Glutamatergic neuron (in vitro differentiated cells): ENCODE measurements at regions not wholly inside any gene's neighbourhood (a gene's known extent, or its start where the extent isn't known, plus 50 kb on each side); places are given as distances from the start of the nearest gene placed in this dataset.

Experiments
- DNase-seq: peaks from one replicate; pipeline ENCODE4 v3.0.0; 2022
- H3K27ac Mint-ChIP-seq: one replicate; pipeline ENCODE4 v1.8.0; 2020; ENCODE audit warnings: mild to moderate bottlenecking, mixed read lengths, inconsistent platforms; ENCODE audit not compliant: unreplicated experiment
- H3K27me3 Mint-ChIP-seq: one replicate; pipeline ENCODE4 v1.8.0; 2020; ENCODE audit warnings: mild to moderate bottlenecking, moderate library complexity, mixed read lengths, inconsistent platforms; ENCODE audit not compliant: unreplicated experiment
- H3K36me3 Mint-ChIP-seq: one replicate; pipeline ENCODE4 v1.8.0; 2020; ENCODE audit warnings: mild to moderate bottlenecking, mixed read lengths, inconsistent platforms; ENCODE audit not compliant: unreplicated experiment
- H3K4me1 Mint-ChIP-seq: one replicate; pipeline ENCODE4 v1.8.0; 2020; ENCODE audit warnings: mild to moderate bottlenecking, low read depth, mixed read lengths, inconsistent platforms; ENCODE audit not compliant: unreplicated experiment
- H3K4me3 Mint-ChIP-seq: one replicate; pipeline ENCODE4 v1.8.0; 2020; ENCODE audit warnings: mild to moderate bottlenecking, mixed read lengths, inconsistent platforms; ENCODE audit not compliant: unreplicated experiment
- H3K9me3 Mint-ChIP-seq: one replicate; pipeline ENCODE4 v1.8.0; 2020; ENCODE audit warnings: mild to moderate bottlenecking, moderate library complexity, mixed read lengths, inconsistent platforms; ENCODE audit not compliant: unreplicated experiment
- CTCF ChIP-seq: fragments of 200-600 bp; sonication (generic); IDR thresholded peaks from one replicate; pipeline ENCODE4 v1.5.0; 2021; ENCODE audit not compliant: partially characterized antibody, unreplicated experiment

GRCh38 chr4:132669786-132670185 lies 479.3 kb upstream of the PCDH10 start:
- no peaks in the 10 kb centered on the region for H3K27me3 Mint-ChIP-seq
- no peak for TF ChIP-seq CTCF
- no peak overlapping the region for H3K4me3 Mint-ChIP-seq
- no peaks in the 10 kb centered on the region for H3K9me3 Mint-ChIP-seq
- no peaks in the 10 kb centered on the region for H3K36me3 Mint-ChIP-seq
- H3K4me1 Mint-ChIP-seq: no peaks in the 10 kb centered on the region
- no peak overlapping the region for H3K27ac Mint-ChIP-seq
- no peak for DNase-seq

GRCh38 chr4:132670557-132670956 lies 478.5 kb upstream of the PCDH10 start:
- Mint-ChIP-seq H3K9me3 (no peaks in the 10 kb centered on the region), H3K4me3 (no peak overlapping the region), H3K4me1 (no peaks in the 10 kb centered on the region), H3K27ac (no peak overlapping the region), H3K27me3 (no peaks in the 10 kb centered on the region), H3K36me3 (no peaks in the 10 kb centered on the region)
- TF ChIP-seq CTCF: no peak
- DNase-seq: no peak

GRCh38 chr4:132683957-132684356 lies 465.1 kb upstream of the PCDH10 start:
- Mint-ChIP-seq H3K36me3 (peaks cover 14% of the 10 kb centered on the region), H3K27ac (no peak overlapping the region), H3K4me1 (no peaks in the 10 kb centered on the region), H3K27me3 (no peaks in the 10 kb centered on the region), H3K9me3 (peaks cover 6% of the 10 kb centered on the region), H3K4me3 (no peak overlapping the region)
- no peak for TF ChIP-seq CTCF
- DNase-seq: no peak

GRCh38 chr4:132691026-132691425 lies 458.1 kb upstream of the PCDH10 start:
- Mint-ChIP-seq H3K4me3 (no peak overlapping the region), H3K36me3 (peaks cover 5% of the 10 kb centered on the region), H3K4me1 (no peaks in the 10 kb centered on the region), H3K27me3 (no peaks in the 10 kb centered on the region), H3K9me3 (no peaks in the 10 kb centered on the region), H3K27ac (no peak overlapping the region)
- no peak for TF ChIP-seq CTCF
- no peak for DNase-seq

- H3K9me3 Mint-ChIP-seq: no peaks in the 10 kb centered on the region
- H3K27ac Mint-ChIP-seq: no peak overlapping the region
- no peak for DNase-seq
- no peaks in the 10 kb centered on the region for H3K27me3 Mint-ChIP-seq
- H3K36me3 Mint-ChIP-seq: peaks cover 5% of the 10 kb centered on the region
- H3K4me3 Mint-ChIP-seq: no peak overlapping the region
- H3K4me1 Mint-ChIP-seq: no peaks in the 10 kb centered on the region
- no peak for TF ChIP-seq CTCF
These were observed 457.4 kb upstream of the PCDH10 start for GRCh38 chr4:132691668-132692067.
